Mucosa of descending colon (tissue), 3 donors: ENCODE measurements at regions not wholly inside any gene's neighbourhood (a gene's known extent, or its start where the extent isn't known, plus 50 kb on each side); places are given as distances from the start of the nearest gene placed in this dataset.
"Not testable (repeated sequence)": the region's sequence is repeated elsewhere in the genome, so short reads cannot be mapped to it uniquely, and the experiment has no call there.

Source experiments
- ATAC-seq: fragments of 200-7000 bp; cut with Tn5 transposase; one replicate; pipeline ENCODE4 v1.9.1; 2020; ENCODE audit warnings: mild to moderate bottlenecking, moderate library complexity
- DNase-seq, 3 donors: peaks; one replicate each; pipeline ENCODE4 v3.0.0-alpha.2; 2020
- H3K36me3 ChIP-seq: fragments of 200-600 bp; one replicate; pipeline ENCODE4 v1.8.0; 2021; ENCODE audit warnings: low read depth, mild to moderate bottlenecking
- H3K4me1 ChIP-seq: fragments of 200-600 bp; one replicate; pipeline ENCODE4 v1.8.0; 2021; ENCODE audit warnings: low read depth, mild to moderate bottlenecking
- H3K4me3 ChIP-seq: fragments of 200-600 bp; one replicate; pipeline ENCODE4 v1.8.0; 2021; ENCODE audit warnings: mild to moderate bottlenecking
- H3K9me3 ChIP-seq: fragments of 200-600 bp; one replicate; pipeline ENCODE4 v1.8.0; 2021; ENCODE audit warnings: mild to moderate bottlenecking
- CTCF ChIP-seq: fragments of 200-600 bp; IDR thresholded peaks from one replicate; pipeline ENCODE4 v1.8.0; 2022; ENCODE audit warnings: antibody characterized with exemption, mild to moderate bottlenecking
- intact Hi-C, 2 donors: fragments of 100-400 bp; cut with DNase I in 1 of 2; cut with micrococcal nuclease in 1 of 2; formaldehyde crosslinking; loops; one replicate each; pipeline versions ENCODE4 v1.11.0 to v1.11.1; 2022; cut with DNase I, micrococcal nuclease
- donor health status: DM: no; HTN: no; CAD: no; lungs with moderate emphysema.
- donor health status: DM: no; HTN: no; CAD: no.
- donor health status: DM: no; HTN: yes; CAD: no.

GRCh38 chr9:120306561-120306960, 273.4 kb downstream of the CDK5RAP2 start:
- intact Hi-C loops, result no loop called here
- no peak for DNase-seq
- ATAC-seq, result no peak
- TF ChIP-seq CTCF, result no peak
- H3K36me3 ChIP-seq, result no peaks in the 10 kb centered on the region
- H3K4me3 ChIP-seq, result no peak overlapping the region
- H3K4me1 ChIP-seq, result no peaks in the 10 kb centered on the region
- no peaks in the 10 kb centered on the region for H3K9me3 ChIP-seq

GRCh38 chr9:120306088-120306487, 273.9 kb downstream of the CDK5RAP2 start:
- intact Hi-C loops, result no loop called here
- no peaks in the 10 kb centered on the region for H3K36me3 ChIP-seq
- DNase-seq, result no peak
- TF ChIP-seq CTCF, result no peak
- no peak for ATAC-seq
- H3K4me3 ChIP-seq, result no peak overlapping the region
- H3K4me1 ChIP-seq, result no peaks in the 10 kb centered on the region
- no peaks in the 10 kb centered on the region for H3K9me3 ChIP-seq

GRCh38 chr9:120304896-120305295, 275.1 kb downstream of the CDK5RAP2 start:
- H3K36me3 ChIP-seq, H3K4me3 ChIP-seq, ATAC-seq, intact Hi-C loops, H3K9me3 ChIP-seq, DNase-seq, H3K4me1 ChIP-seq: not testable (repeated sequence)

GRCh38 chr9:120303519-120303918, 276.4 kb downstream of the CDK5RAP2 start:
- TF ChIP-seq CTCF, result no peak
- ATAC-seq (no peak), DNase-seq (no peak)
- H3K36me3 ChIP-seq, result no peaks in the 10 kb centered on the region
- no peaks in the 10 kb centered on the region for H3K4me1 ChIP-seq
- intact Hi-C loops, result no loop called here
- H3K4me3 ChIP-seq, result no peak overlapping the region
- no peaks in the 10 kb centered on the region for H3K9me3 ChIP-seq

GRCh38 chr9:120299785-120300184, 280.2 kb downstream of the CDK5RAP2 start:
- H3K4me3 ChIP-seq, result no peak overlapping the region
- no peak for DNase-seq
- intact Hi-C loops, result no loop called here
- no peak for ATAC-seq
- H3K36me3 ChIP-seq, result no peaks in the 10 kb centered on the region
- TF ChIP-seq CTCF, result no peak
- H3K9me3 ChIP-seq, result no peaks in the 10 kb centered on the region
- H3K4me1 ChIP-seq, result no peaks in the 10 kb centered on the region

GRCh38 chr9:120294003-120294402, 286.0 kb downstream of the CDK5RAP2 start:
- Histone ChIP-seq H3K9me3 (no peaks in the 10 kb centered on the region), H3K4me1 (no peaks in the 10 kb centered on the region), H3K4me3 (no peak overlapping the region), H3K36me3 (no peaks in the 10 kb centered on the region)
- no peak for ATAC-seq
- TF ChIP-seq CTCF, result no peak
- intact Hi-C loops, result no loop called here
- DNase-seq, result no peak
